NCI-H748 (cell line): ENCODE measurements at regions not wholly inside any gene's neighbourhood (a gene's known extent, or its start where the extent isn't known, plus 50 kb on each side); places are given as distances from the start of the nearest gene placed in this dataset.

Source experiments
- DNase-seq: peaks from one replicate; lab custom pipeline; 2025; ENCODE audit not compliant: unreplicated experiment; lab: John Stamatoyannopoulos, UW

DNA sequence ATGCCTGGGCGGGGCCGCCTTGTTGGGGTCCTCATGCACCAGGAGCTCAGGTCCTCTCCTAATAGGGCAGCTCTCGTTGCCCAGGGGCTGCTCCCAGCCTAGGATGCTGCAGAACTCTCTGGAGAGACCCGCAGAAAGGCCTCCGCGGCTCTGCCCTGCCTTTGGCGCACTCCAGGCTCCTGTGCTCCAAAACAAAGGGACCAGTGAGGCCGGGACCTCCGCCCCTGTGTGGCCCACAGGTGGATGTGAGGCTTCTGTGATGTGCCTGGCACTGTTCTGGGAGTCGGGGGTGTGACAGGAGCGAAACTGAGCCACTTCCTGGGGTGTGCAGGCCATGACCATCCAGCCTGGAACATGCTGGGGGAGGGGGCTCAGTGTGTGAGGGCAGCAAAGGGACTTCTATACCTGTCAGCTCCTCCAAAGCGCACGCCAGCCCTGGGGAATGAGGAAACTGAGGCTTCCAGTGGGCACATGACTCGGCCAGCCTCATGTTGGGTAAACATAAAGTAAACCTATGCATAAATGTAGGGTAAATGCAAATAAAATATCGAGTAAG lies 153.2 kb downstream of the IRF8 start:
- DNase-seq: no peak

GRCh38 chr16:86052926-86053325 lies 154.0 kb downstream of the IRF8 start:
- no peak for DNase-seq

DNA sequence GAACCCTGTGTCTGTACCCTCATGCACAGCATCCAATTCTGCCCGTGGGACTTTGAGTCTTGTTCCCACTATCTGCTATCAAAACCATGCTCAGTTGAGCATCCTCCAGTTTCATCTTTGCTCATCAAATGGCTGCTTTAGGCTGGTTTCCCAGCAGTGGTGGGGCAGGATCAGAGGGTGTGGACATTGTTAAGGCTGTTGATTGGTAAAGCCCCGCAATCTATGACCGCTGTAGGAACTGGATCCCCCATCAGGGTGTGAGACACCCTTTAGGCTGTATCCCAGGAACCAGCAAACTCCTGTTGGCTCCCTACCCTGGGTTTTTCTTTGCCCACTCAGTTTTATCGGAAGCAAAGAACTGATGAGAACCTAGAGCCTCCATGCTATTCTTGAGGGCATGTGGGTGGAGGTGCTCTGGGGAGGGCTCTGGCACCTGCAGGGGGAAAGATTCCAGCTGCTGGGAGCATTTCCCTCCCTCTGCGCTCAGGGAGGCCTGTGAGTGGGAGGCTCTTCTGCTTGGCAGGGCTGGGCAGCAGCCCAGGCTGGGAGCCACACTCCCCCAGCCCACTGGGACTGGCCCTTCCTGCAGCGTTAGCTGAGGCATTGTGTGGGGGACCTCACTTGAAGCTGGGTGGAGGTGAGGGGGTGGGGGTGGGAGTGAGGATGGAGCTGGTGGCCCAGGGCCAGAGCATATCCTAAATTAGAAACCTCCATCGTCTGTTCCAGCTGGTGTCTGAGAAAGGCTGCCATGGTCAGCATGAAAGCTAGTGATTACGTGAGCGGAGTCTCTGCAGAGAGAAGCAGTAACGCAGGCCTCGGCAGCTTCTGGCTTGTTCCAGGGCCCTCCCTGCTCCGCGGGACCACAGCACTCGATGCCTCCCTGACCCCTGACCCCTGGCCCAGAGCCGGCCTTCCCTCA lies 160.6 kb downstream of the IRF8 start:
- no peak for DNase-seq

GRCh38 chr16:86060381-86061317 lies 161.7 kb downstream of the IRF8 start:
- no peak for DNase-seq

DNA sequence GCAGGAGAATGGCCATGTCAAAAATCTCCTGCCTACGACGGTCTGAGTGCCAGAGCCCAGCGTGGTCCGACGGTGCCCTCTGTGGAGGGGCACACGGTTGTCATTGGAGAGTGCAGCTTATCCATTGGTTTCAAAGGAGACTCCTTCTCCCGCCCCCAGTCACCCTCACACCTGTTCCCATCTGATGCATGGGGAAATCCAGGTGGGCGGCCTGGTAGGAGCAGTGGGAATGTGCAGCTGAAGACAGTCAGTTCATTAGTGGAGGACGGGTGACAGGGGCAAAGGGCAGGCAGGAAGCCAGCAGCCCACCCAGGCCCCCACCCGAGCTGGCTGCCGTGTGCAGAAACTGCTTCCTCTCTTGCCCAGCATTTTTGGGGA lies 162.3 kb downstream of the IRF8 start:
- DNase-seq: no peak

- no peak for DNase-seq
Observed at GRCh38 chr16:86061721-86062120, 162.8 kb downstream of the IRF8 start.

DNA sequence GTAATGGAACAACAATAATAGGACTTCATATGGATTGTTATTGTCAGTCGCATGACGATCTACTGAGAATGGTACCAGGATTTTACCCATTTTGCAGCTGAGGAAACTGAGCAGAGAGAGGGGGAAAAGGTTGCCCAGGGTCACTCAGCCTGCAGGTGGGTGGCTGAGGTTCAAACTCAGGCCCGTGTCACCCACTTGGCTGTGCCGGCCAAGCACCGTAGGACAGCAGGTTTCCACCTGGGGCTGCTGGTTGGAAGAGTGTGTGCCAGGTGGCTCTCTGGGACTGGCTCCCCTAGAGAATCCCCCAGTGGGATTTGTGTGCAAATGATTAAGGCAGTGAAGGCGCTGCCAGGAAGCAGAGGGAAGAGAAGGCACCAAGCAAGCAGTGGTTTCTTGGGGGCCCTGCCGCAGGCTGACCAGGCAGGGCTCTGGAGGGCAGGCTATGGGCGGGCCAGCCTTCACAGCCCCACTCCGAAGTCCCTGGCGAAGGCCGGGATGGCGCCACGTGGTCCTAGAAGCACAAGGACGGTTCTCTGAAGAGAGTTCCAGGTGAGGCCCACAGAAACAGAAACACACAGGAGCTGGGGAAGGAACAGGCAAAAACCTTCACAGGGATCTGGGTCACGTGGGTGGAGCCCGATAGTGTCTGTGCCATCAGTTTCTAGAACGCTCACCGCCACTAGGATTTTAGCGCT lies 163.5 kb downstream of the IRF8 start:
- no peak for DNase-seq

DNA sequence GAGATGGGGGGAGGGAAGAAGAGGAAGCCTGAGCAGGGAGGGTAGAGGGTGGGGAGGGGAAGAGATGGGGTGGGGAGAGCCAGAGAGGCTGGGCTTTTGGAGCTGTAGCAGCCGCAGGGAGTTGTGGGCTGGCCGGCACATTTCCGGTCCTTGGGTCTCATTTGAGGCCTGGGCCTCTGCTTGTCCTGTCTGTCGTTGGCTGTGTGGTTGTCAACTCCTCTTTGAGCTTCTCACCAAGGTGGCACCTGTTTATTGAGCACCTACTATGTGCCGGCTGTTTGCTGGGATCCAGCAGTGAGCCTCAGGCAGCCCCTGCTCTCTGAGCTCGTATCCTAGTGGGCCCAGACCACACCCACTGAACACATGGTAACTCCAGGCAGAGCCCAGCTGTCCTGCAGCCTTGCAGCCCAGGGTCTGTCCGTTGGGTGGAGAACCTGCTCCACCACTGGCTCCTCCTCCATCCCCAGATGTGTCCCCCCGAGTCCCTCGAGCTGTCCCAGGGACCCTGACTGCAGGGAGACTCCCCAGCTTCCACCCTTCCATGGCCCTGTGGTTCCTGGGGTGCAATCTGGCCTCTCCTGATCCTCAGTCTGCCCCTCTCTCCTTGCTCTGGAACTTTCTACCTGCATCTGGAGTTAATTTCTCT lies 164.9 kb downstream of the IRF8 start:
- no peak for DNase-seq

- DNase-seq: no peak
Observed at GRCh38 chr16:86064431-86065250, 165.7 kb downstream of the IRF8 start.

- no peak for DNase-seq
Observed at GRCh38 chr16:86065711-86066110, 166.7 kb downstream of the IRF8 start.

GRCh38 chr16:86066811-86067210 lies 167.8 kb downstream of the IRF8 start:
- no peak for DNase-seq

DNA sequence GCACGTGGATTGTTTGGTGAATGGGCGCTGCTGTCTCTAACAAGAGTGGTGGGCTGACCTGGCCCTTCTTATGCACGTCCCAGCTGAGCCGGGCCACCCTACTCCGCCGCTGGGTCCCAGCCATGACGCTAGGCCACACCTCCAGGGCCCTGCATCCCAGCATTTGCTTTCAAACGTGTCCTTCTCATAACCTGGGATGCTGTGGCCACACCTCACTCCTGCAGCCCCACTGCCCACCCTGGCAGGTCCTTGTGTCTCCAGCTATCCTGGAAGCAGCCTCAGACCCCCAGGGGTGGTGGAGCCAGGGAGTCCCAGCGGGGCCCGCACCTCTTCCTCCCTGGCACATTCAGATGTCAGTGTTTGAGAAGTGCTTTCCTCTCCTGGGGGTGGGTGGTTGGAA lies 168.6 kb downstream of the IRF8 start:
- no peak for DNase-seq

- DNase-seq: no peak
Observed at GRCh38 chr16:86067936-86068335, 169.0 kb downstream of the IRF8 start.

GRCh38 chr16:86068722-86069121 lies 169.8 kb downstream of the IRF8 start:
- no peak for DNase-seq

- DNase-seq: no peak
Observed at GRCh38 chr16:86069736-86070298, 170.9 kb downstream of the IRF8 start.

- DNase-seq: no peak
Observed at GRCh38 chr16:86070484-86070883, 171.5 kb downstream of the IRF8 start.

DNA sequence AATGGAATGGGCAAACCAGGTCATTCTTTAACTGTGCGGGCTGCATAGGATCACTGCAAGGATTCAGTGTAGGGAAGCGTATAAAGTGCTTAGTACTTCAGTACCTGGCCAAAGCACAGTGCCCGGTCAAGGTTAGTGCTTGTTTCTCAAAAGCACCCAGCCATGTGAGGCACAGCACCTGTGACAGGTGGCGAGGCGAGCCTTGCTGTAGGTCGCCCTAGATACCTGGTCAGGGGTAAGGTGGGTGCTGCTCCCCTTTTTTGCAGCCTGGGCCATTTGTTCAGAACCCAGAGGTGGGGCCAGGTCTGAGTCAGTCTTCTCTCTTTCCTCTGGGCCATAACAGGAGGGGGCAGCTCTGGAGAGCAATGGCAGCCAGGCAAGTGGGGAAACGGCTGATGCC lies 172.0 kb downstream of the IRF8 start:
- no peak for DNase-seq

DNA sequence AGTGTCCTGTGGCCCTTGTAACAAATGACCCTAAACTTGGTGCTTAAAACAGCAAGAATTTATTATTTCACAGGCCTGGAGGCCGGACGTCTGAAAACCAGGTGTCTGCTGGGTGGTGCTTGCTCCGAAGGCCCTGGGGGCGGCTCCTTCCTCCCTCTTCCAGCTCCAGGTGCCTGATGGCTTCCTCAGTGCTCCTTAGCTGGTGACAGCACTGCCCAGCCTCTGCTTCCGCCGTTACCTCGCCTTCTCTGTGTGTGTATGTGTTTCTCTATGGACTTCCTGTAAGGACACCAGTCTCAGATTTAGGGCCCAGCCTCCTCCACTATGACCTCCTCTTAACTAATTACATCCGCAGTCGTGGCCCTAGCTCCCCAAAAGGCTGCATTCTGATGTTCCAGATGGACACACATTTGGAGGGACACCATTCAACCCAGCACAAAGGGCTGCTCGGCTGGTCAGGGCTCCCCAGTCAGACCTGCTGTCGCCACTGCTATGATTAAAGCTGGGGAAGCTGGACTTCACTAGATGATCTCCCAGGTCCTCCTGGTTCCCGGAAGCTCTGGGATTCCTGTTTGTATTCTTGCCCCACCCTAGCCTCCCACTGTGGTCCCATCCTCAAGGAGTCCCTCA lies 172.8 kb downstream of the IRF8 start:
- DNase-seq: no peak
